Pancreas (tissue), 10 donors: ENCODE measurements at regions not wholly inside any gene's neighbourhood (a gene's known extent, or its start where the extent isn't known, plus 50 kb on each side); places are given as distances from the start of the nearest gene placed in this dataset.

Experiments
- ATAC-seq, 4 donors: fragments of 200-7000 bp; cut with Tn5 transposase; one replicate each; pipeline versions ENCODE4 v1.8.0 to v1.9.1; 2020; ENCODE audit warnings: mild to moderate bottlenecking in 4 of 4, moderate library complexity in 4 of 4
- DNase-seq, 6 donors: peaks; one replicate each; pipeline ENCODE4 v3.0.0-alpha.2; 2020
- FAIRE-seq: peaks from 2 replicates; lab custom pipeline; 2012; peaks lifted over from hg19 to GRCh38; lab: Jason Lieb, UNC
- H3K27ac ChIP-seq, 4 donors: fragments of 200-600 bp; sonication (generic); 1 replicate in 3 of 4; 2 replicates in 1 of 4; pipeline versions ENCODE4 v1.5.0 to v1.8.0; 2020
- H3K27me3 ChIP-seq, 4 donors: fragments of 200-600 bp; one replicate each; pipeline ENCODE4 v1.8.0; 2021
- H3K36me3 ChIP-seq, 3 donors: fragments of 200-600 bp; sonication (generic) in 1 of 3; one replicate each; pipeline versions ENCODE4 v1.5.0 to v1.8.0; 2020 to 2021
- H3K4me1 ChIP-seq, 3 donors: fragments of 200-600 bp; one replicate each; pipeline ENCODE4 v1.8.0; 2021
- H3K4me3 ChIP-seq, 4 donors: fragments of 200-600 bp; sonication (generic) in 2 of 4; one replicate each; pipeline versions ENCODE4 v1.5.0 to v1.8.0; 2020 to 2021
- H3K9me3 ChIP-seq, 4 donors: fragments of 200-600 bp; one replicate each; pipeline ENCODE4 v1.8.0; 2021
- CTCF ChIP-seq, 4 donors: fragments of 200-600 bp; sonication (generic) in 3 of 4; IDR thresholded peaks; one replicate each; pipeline versions ENCODE4 v1.5.0 to v1.8.0; 2021; ENCODE audit warnings: antibody characterized with exemption in 4 of 4
- WGBS, 2 donors: extraction: QIAGEN DNeasy Blood & Tissue Kit; methylation state at CpG; one replicate each; pipeline ENCODE4 v1.1.7; 2013; 5-methylcytosine and 5-hydroxymethylcytosine counted together
- intact Hi-C, 3 donors: fragments of 100-400 bp; cut with DNase I; formaldehyde crosslinking; loops; one replicate each; pipeline versions ENCODE4 v1.11.1 to v1.14.2; 2022
- donor health status: healthy with polysubstance abuse.
- donor health status: DM: no; HTN: no; CAD: no; lungs with moderate emphysema.
- donor health status: DM: no; HTN: no; CAD: no.
- donor health status: control.
- donor health status: control.
- donor health status: Bipolar disorder and iron deficiency.
- donor health status: DM: yes; HTN: yes; CAD: no.
- donor health status: DM: no; HTN: no; CAD: no.
- donor health status: DM: no; HTN: no; CAD: no.
- donor health status: DM: yes; HTN: yes; CAD: no.

GRCh38 chr16:66130296-66130905, 236.1 kb upstream of the CDH5 start:
- Histone ChIP-seq H3K4me3 (no peak overlapping the region), H3K27ac (no peak overlapping the region), H3K4me1 (no peaks in the 10 kb centered on the region), H3K27me3 (peaks cover 0 to 5% (median 0%) of the 10 kb centered on the region in 4 donors), H3K36me3 (no peaks in the 10 kb centered on the region), H3K9me3 (no peaks in the 10 kb centered on the region)
- 42 to 47% methylated on average over 5 of the region's 5 CpGs for WGBS, 2 donors
- intact Hi-C loops = no loop called here
- no peak for DNase-seq
- ATAC-seq = no peak
- TF ChIP-seq CTCF (IDR thresholded peaks at IDR 0.05) = no peak
- no peak for FAIRE-seq

GRCh38 chr16:66129196-66129595, 237.3 kb upstream of the CDH5 start:
- H3K36me3 ChIP-seq = no peaks in the 10 kb centered on the region
- no peak for TF ChIP-seq CTCF (IDR thresholded peaks at IDR 0.05)
- H3K9me3 ChIP-seq = no peaks in the 10 kb centered on the region
- FAIRE-seq = no peak
- no peak overlapping the region for H3K27ac ChIP-seq
- 43 to 44% methylated on average over 4 of the region's 4 CpGs for WGBS, 2 donors
- no peak for DNase-seq
- peaks cover 0 to 7% (median 1%) of the 10 kb centered on the region in 4 donors for H3K27me3 ChIP-seq
- ATAC-seq = no peak
- H3K4me1 ChIP-seq = no peaks in the 10 kb centered on the region
- intact Hi-C loops = no loop called here
- no peak overlapping the region for H3K4me3 ChIP-seq

- ATAC-seq (no peak), FAIRE-seq (no peak), DNase-seq (no peak)
- no peaks in the 10 kb centered on the region for H3K36me3 ChIP-seq
- WGBS, 2 donors = 46 to 61% methylated on average over 7 of the region's 7 CpGs
- peaks cover 0 to 7% (median 1%) of the 10 kb centered on the region in 4 donors for H3K27me3 ChIP-seq
- no peaks in the 10 kb centered on the region for H3K4me1 ChIP-seq
- no peak overlapping the region for H3K4me3 ChIP-seq
- H3K27ac ChIP-seq = no peak overlapping the region
- intact Hi-C loops = no loop called here
- no peaks in the 10 kb centered on the region for H3K9me3 ChIP-seq
- no peak for TF ChIP-seq CTCF (IDR thresholded peaks at IDR 0.05)
These were observed 238.1 kb upstream of the CDH5 start for GRCh38 chr16:66128371-66128770.

GRCh38 chr16:66127459-66128370, 238.8 kb upstream of the CDH5 start:
- Histone ChIP-seq H3K27ac (no peak overlapping the region), H3K27me3 (peaks cover 0 to 7% (median 1%) of the 10 kb centered on the region in 4 donors), H3K4me3 (no peak overlapping the region), H3K36me3 (no peaks in the 10 kb centered on the region), H3K9me3 (no peaks in the 10 kb centered on the region), H3K4me1 (no peaks in the 10 kb centered on the region)
- FAIRE-seq (no peak), DNase-seq (no peak), ATAC-seq (peak in 1 of 4 donors; percentile 54)
- 22 to 26% methylated on average over 26 of the region's 26 CpGs for WGBS, 2 donors
- TF ChIP-seq CTCF (IDR thresholded peaks at IDR 0.05) = no peak
- intact Hi-C loops = no loop called here
